ENCODE measurements at regions not wholly inside any gene's neighbourhood (a gene's known extent, or its start where the extent isn't known, plus 50 kb on each side); places are given as distances from the start of the nearest gene placed in this dataset.

GRCh38 chr6:149158076-149158475, 159.4 kb upstream of the TAB2 start:
- Histone ChIP-seq H3K27me3 (replicated peaks in 1 of 4; ENCODE audit: control insufficient read depth in 3 of 4, extremely low read depth in 1 of 4, insufficient read depth in 3 of 4, low read length in 3 of 4) (no peaks in the 10 kb centered on the region), H3K4me3 (ENCODE audit: extremely low read depth in 1 of 4, insufficient read depth in 2 of 4, low read depth in 3 of 4, low read length in 4 of 4) (no peak overlapping the region), H3K14ac (ENCODE audit: insufficient read length) (no peak overlapping the region), H4K91ac (replicated peaks; ENCODE audit: insufficient read length, low read length) (no peak overlapping the region), H3K27ac (ENCODE audit: low read depth, low read length) (no peak overlapping the region), H3K23me2 (ENCODE audit: low read depth, low read length) (no peaks in the 10 kb centered on the region), H3K4ac (replicated peaks; ENCODE audit: insufficient read length, low read depth, low read length) (no peak overlapping the region), H2BK120ac (replicated peaks; ENCODE audit: low read depth, low read length) (no peak overlapping the region), H3K79me2 (ENCODE audit: control insufficient read depth in 1 of 2, insufficient read depth in 2 of 2, low read length in 2 of 2) (no peaks in the 10 kb centered on the region), H2BK5ac (ENCODE audit: low read depth, low read length) (no peak overlapping the region), H4K5ac (ENCODE audit: insufficient read length, low read depth, low read length) (no peak overlapping the region), H2BK15ac (ENCODE audit: low read length) (no peak overlapping the region), H3K36me3 (ENCODE audit: control insufficient read depth in 2 of 4, insufficient read depth in 4 of 4, low read length in 3 of 4) (no peaks in the 10 kb centered on the region), H3K9me3 (ENCODE audit: insufficient read depth in 2 of 2, low read depth in 1 of 2, low read length in 1 of 2) (no peaks in the 10 kb centered on the region), H3K9ac (replicated peaks in 1 of 4; ENCODE audit: extremely low read depth in 1 of 4, low read depth in 3 of 4, low read length in 3 of 4) (no peak overlapping the region; a peak in 3 of 7 replicates), H4K8ac (ENCODE audit: extremely low read depth, insufficient read depth, low read length) (peak overlapping the region; percentile 30; the same call in 1 of the 2 replicates), H3K56ac (replicated peaks; ENCODE audit: insufficient read length, low read depth, low read length) (no peak overlapping the region), H2AFZ (ENCODE audit: low read length) (peak overlapping the region; percentile 65; the same call in 1 of the 2 replicates), H3K79me1 (ENCODE audit: low read depth, low read length) (no peaks in the 10 kb centered on the region), H4K20me1 (replicated peaks in 1 of 2; ENCODE audit: control insufficient read depth in 1 of 2, insufficient read depth in 2 of 2, low read length in 2 of 2) (no peaks in the 10 kb centered on the region), H2BK20ac (ENCODE audit: low read length) (no peak overlapping the region), H2AK5ac (ENCODE audit: low read depth, low read length) (no peak overlapping the region), H2BK12ac (ENCODE audit: low read depth, low read length) (no peak overlapping the region), H3K18ac (ENCODE audit: extremely low read depth, low read length) (no peak overlapping the region), H3K4me1 (replicated peaks in 1 of 4; ENCODE audit: control insufficient read depth in 3 of 4, insufficient read depth in 4 of 4, low read length in 3 of 4) (peaks cover 0 to 7% (median 2%) of the 10 kb centered on the region in 4 experiments; a peak in 2 of 7 replicates), H3K4me2 (ENCODE audit: insufficient read depth in 1 of 2, low read depth in 2 of 2, low read length in 2 of 2) (peak overlapping the region; percentile 14 to 25; a peak in 1 of 4 replicates), H3K23ac (ENCODE audit: insufficient read length) (no peak overlapping the region)
- FAIRE-seq = no peak
- ChIA-PET POLR2A (ENCODE audit: partially characterized antibody) (no interaction called here), CTCF (ENCODE audit: partially characterized antibody) (interaction anchor here (0.9 to 1.2 kb wide), 4 partner anchors 10 to 70 kb away, joined by 3 read pairs; no protein-coding TSS in a partner anchor)
- WGBS, 2 experiments (ENCODE audit: extremely low coverage in 1 of 2, insufficient coverage in 1 of 2, insufficient read length in 1 of 2, insufficient replicate concordance in 2 of 2, low coverage in 1 of 2, low lambda C conversion rate in 2 of 2, missing lambda C conversion rate in 1 of 2) = 92% methylated on average over 6 of the region's 6 CpGs; no CpG with 5 or more reads in 1 of the 2 experiments
- DNase-seq (ENCODE audit: low read depth in 1 of 2, low spot score in 2 of 2) = no peak
- TF ChIP-seq TAF7 (optimal IDR thresholded peaks at IDR 0.05; ENCODE audit: borderline replicate concordance, low read depth, low read length) = no peak
- TF ChIP-seq GTF2F1 (IDR thresholded peaks at IDR 0.05; ENCODE audit: borderline replicate concordance, low read depth, low read length) = no peak
- no peak for TF ChIP-seq EZH2 (IDR thresholded peaks at IDR 0.05; ENCODE audit: low read depth, low read length, severe bottlenecking)
- no peak for TF ChIP-seq SIN3A (conservative IDR thresholded peaks at IDR 0.05 in 1 of 2, IDR thresholded peaks at IDR 0.05 in 1 of 2; ENCODE audit: low read depth in 1 of 2, low read length in 2 of 2)
- TF ChIP-seq RNF2 (IDR thresholded peaks at IDR 0.05; ENCODE audit: borderline replicate concordance, low read depth, low read length, missing control alignments, poor library complexity, severe bottlenecking) = no peak
- no peak for TF ChIP-seq FOSL1 (IDR thresholded peaks at IDR 0.05; ENCODE audit: insufficient read depth, low read depth, low read length)
- TF ChIP-seq CEBPB (IDR thresholded peaks at IDR 0.05; ENCODE audit: low read depth, low read length) = no peak
- TF ChIP-seq JUN (IDR thresholded peaks at IDR 0.05; ENCODE audit: low read depth, low read length) = no peak
- no peak for TF ChIP-seq POLR2AphosphoS5 (IDR thresholded peaks at IDR 0.05; ENCODE audit: low read depth, low read length)
- no peak for TF ChIP-seq BACH1 (IDR thresholded peaks at IDR 0.05; ENCODE audit: low read length)
- no peak for TF ChIP-seq CTCF (IDR thresholded peaks at IDR 0.05; ENCODE audit: control extremely low read depth in 1 of 3, insufficient read depth in 1 of 3, low read depth in 1 of 3, low read length in 3 of 3)
- no peak for TF ChIP-seq POLR2A (IDR thresholded peaks at IDR 0.05; ENCODE audit: control extremely low read depth in 1 of 2, low read depth in 2 of 2, low read length in 2 of 2)

Data from H1 (cell line).